IPS DF 4.7 (cell line): ENCODE measurements at regions not wholly inside any gene's neighbourhood (a gene's known extent, or its start where the extent isn't known, plus 50 kb on each side); places are given as distances from the start of the nearest gene placed in this dataset.
"Not testable (repeated sequence)": the region's sequence is repeated elsewhere in the genome, so short reads cannot be mapped to it uniquely, and the experiment has no call there.

Source experiments
- DNase-seq: peaks from one replicate; pipeline ENCODE4 v3.0.0-alpha.2; 2013; ENCODE audit warnings: low spot score; ENCODE audit errors: extremely low read depth

DNA sequence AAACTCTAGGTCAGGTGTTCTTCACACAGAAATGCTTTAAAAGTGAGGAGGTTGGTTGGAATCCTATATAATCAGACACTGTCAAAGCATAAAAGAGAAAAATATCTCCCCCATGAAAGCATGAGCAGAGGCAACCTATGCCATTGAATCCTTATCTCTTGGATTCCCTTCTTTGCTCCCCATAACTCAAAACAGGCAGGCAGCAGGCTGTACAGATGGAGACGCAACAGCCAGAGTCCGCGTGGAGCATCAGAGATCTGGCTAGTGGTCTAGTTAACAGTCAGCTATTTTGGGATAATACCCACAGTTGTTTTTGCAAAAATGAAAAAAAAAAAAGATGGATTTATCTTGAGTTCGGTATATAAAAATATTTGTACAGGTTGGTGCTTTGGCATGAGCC, 490.0 kb upstream of the TENM3 start:
- DNase-seq = no peak

- DNase-seq = no peak
Measured at GRCh38 chr4:181755846-181756245, 487.4 kb upstream of the TENM3 start.

DNA sequence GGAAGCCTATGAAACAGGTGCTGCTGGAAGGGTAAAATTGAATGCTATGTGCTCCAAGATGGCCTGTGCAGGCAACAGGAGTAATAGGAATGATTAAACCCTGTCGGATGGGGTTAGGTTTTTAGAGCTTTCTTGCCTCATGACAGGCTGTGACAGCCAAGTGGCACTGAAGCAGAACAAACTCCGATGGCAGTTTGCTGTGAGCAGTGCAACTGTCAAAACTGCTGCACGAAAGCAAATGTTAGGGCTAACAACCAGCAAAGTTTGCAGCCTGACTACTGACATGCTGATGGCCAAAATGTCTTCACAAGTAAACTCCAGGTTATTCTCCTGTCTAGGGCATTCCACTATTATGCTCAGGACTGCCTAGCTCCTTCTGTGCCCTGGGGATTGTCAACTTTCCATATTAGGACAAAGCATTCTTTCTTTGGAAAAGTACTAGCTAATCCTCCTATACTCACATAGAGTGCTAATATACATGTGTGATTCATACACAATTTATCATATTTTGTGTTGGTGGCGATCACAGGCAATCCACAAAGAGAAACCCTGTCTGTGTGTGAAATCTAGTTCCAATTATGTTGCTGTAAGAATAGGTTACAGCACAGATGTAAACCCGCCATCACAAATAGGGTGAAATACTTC, 486.6 kb upstream of the TENM3 start:
- no peak for DNase-seq

- DNase-seq = no peak
Measured at GRCh38 chr4:181757098-181757497, 486.1 kb upstream of the TENM3 start.

DNA sequence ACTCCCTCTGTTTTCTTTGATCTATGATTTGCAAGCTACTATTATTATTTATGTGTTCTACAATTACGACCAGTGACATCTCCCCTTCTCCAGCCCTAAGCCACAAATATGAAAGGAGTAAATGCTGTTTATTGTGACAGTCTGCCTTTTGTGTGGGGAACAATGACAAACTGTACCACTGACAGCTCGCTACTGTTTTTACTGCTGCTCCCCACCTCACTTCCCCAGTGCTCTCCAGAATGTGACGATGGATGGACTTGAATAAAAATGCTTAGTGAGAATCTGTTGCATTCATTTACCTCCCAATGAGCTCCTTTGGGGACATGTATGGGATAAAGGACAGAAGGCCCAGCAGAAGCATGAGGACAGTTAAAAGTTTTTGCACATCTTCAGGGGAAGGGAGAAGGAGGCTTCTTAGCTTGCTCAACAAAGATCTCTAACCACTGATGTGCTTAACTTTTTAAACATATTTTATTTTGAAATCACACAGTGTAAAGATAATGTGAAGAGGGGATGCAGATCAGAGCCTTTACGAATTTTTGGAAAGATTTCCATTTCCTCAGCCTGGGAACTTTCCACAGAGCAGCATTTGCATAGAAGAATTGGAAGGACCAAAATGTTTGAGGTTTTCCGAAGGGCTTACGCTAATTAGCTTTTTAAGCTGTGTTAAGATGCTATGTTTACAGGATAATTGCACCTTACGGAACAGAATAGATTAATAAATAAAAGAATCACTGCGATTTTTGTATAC, 485.1 kb upstream of the TENM3 start:
- no peak for DNase-seq

DNA sequence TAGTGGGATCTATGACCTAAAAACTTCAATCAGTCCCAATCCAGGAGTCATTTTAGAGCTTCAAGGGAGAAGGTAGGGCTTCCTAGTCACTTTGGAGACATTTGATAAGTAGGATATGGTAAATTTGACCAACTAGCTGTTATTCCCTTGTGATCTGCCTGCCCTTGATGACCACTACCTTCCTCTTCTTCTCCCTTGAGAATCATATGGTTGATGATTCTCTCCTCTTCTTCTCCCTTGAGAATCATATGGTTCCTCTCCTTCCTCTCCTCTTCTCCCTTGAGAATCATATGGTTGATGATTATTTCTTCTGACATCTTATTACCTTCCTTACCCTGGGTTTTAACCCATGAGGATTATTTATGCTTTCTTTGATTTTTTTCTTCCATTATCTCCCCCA, 482.6 kb upstream of the TENM3 start:
- no peak for DNase-seq

GRCh38 chr4:181761156-181761555, 482.0 kb upstream of the TENM3 start:
- DNase-seq = no peak

DNA sequence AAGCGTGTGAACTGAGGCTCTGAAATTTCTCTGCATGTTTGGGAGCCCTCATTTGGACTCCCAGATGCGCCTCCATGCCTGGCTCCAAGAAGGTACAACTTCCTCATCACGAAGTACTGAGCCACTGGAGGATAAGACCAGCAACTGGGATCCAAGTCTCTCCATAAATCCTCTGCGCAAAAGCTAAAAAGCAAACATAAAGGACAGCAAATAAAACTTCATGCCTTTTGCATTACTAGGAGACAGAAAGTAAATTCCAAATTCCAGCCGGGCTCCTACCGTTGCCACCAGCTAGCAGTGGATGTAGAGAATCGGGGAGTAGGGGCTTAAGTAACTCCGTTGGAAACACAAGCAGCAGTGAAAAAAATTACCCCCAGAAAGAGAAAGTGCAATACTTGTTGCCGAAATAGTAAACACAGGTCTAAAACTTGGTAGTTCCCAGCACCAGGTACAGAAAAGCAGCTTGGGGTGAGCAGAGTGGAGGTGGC, 477.1 kb upstream of the TENM3 start:
- no peak for DNase-seq

DNA sequence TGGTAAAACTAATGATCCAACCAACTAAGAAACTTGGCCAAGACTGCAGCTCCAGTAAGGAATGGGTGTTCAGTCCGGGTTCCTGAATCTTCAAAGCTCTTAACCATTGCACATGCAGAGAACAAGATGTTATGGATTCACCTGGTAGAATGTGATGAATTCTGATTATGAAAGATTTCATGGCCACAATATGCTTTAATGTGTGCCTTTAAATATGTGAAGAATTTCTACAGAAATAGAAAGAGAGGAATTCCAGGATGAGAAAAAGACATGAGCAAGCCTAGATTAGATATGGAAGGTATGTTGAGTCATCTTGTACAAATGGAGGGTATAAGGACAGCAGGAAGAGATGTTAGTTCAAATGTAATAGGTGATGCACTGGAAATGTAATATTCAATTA, 472.2 kb upstream of the TENM3 start:
- no peak for DNase-seq

DNA sequence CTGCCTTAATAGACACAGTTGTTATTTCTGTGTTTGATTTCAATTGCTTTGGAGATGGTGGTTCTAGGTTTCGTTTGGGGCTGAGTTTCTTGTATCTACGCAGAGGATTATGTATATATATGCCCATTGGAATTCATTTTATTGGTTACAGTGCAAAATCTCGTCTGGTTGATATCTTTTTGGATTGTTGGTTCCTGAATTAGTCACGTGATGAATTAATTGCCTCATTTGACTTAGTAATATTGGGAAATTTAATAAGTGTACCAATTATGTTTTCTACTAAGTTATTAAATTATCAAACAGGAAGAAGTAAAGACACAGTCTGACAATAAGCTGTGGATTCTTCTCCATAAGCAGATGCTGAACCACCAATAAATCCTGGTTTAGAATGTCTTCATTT, 467.9 kb upstream of the TENM3 start:
- DNase-seq = no peak

GRCh38 chr4:181776264-181777054, 466.7 kb upstream of the TENM3 start:
- no peak for DNase-seq

- DNase-seq = no peak
Measured at GRCh38 chr4:181777518-181777917, 465.7 kb upstream of the TENM3 start.

- no peak for DNase-seq
Measured at GRCh38 chr4:181784881-181785280, 458.3 kb upstream of the TENM3 start.

- DNase-seq = no peak
Measured at GRCh38 chr4:181792641-181793040, 450.6 kb upstream of the TENM3 start.

- DNase-seq = no peak
Measured at GRCh38 chr4:181793096-181793495, 450.1 kb upstream of the TENM3 start.

GRCh38 chr4:181796502-181796901, 446.7 kb upstream of the TENM3 start:
- DNase-seq = no peak

DNA sequence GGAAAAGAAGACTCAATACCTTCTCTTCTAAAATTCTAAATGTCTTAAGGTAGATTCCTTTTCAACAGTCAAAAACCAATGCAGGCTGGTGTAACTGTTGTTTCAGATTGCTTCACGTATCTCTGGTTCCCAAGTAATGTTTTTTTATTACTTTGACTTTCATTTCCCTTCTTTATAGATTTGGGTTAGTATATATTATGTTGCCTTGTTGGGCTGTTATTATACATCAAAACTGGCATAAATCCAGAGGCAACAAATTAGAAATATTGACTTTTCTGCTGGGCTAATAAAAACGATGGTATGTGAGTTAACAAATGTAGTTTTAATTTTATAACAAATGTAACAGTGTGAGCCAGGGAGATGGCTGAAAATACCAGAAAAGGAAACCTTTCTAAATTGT, 444.7 kb upstream of the TENM3 start:
- DNase-seq = no peak

DNA sequence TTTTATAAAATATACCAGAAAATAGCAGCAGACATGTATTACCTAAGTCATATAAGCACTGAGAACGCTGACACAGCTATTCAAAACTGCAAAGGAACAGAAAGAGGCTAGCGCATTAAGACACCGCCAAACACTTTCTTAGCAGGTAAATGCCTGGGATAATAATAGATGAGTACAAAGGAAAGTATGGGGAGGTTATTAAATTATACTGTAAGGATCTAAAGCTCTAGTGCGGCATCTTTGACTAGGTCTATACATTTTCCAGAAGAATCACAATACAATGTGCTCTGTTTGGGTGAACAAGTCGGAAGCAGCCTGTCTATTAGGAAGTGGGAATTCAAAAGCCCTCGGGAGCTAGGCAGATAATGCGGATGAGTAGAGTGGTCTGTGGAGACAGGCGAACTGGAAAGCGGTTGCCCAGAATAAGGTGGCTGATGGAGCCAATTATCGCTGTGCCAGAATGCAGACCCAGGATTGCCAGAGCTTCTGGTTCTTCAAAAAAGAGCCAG, 443.6 kb upstream of the TENM3 start:
- no peak for DNase-seq

- DNase-seq = no peak
Measured at GRCh38 chr4:181802207-181802606, 441.0 kb upstream of the TENM3 start.

DNA sequence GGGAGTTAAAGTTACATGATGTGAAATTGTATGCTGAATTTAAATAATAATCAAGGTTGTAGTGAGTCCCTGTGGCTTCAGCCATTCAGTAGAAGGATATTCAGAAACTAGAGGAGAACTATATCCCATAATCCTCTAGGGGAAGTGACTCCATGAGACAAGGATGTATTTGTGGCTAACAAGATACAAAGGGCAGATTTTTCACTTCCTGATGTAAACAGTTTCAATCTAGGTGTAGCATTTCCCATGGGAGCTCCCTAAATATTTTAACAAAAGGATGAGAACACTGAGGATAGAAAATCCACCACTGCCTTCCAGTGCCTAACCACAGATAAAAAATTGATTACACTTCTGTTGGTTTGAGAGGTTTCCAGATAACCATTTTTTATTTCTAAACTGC, 435.4 kb upstream of the TENM3 start:
- no peak for DNase-seq

GRCh38 chr4:181810711-181811110, 432.5 kb upstream of the TENM3 start:
- DNase-seq = no peak

DNA sequence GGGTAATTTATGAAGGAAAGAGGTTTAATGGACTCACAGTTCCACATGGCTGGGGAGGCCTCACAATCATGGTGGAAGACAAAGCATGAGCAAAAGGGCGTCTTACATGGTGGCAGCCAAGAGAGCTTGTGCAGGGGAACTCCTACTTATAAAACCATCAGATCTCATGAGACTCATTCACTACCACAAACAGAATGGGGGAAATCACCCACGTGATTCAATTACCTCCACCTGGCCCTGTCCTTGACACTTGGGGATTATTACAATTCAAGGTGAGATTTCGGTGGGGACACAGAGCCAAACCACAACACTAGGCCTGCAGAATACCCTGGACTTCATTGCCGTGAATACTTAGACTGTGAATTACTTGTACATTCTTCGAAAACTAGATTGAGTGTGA, 431.7 kb upstream of the TENM3 start:
- not testable (repeated sequence) for DNase-seq
